Loucy (cell line): ENCODE measurements at regions not wholly inside any gene's neighbourhood (a gene's known extent, or its start where the extent isn't known, plus 50 kb on each side); places are given as distances from the start of the nearest gene placed in this dataset.

Source experiments
- EZH2phosphoT487 ChIP-seq: fragments of 200-600 bp; IDR thresholded peaks from 2 replicates; pipeline ENCODE4 v1.6.1; 2018; ENCODE audit warnings: antibody characterized with exemption, mild to moderate bottlenecking, moderate library complexity, borderline replicate concordance
- TF ChIP-seq, protein P1 (sequence below): fragments of 200-600 bp; sonication (generic); conservative IDR thresholded peaks from 2 replicates; pipeline ENCODE4 v1.5.1; 2014; ENCODE audit warnings: mild to moderate bottlenecking, antibody characterized with exemption, low read length

DNA sequence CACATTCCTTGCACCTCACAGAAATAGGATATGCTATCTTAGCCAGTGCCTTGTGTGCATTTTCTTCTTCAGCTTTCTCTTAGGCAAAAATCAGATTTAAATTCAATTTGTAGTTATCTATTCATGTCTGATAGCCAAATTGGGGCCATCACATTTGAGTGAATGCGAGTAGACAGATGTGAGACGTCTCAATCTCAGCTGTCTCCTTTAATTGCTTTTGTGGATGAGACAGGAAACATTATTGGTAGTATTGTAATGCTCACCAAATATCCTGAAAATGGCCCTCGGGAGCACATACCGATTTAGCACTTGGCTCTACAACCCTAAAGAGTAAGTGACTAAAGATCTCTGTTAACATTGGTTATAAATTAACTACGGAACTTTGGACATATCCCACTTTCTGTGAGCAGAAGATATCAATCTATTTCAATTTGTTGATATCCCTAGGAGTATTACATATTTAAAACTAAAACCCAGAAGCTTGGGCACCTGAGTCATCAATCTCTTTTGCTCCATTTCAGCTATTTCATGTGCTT, 1012.5 kb upstream of the TMEM132C start:
- TF ChIP-seq, protein P1, sequence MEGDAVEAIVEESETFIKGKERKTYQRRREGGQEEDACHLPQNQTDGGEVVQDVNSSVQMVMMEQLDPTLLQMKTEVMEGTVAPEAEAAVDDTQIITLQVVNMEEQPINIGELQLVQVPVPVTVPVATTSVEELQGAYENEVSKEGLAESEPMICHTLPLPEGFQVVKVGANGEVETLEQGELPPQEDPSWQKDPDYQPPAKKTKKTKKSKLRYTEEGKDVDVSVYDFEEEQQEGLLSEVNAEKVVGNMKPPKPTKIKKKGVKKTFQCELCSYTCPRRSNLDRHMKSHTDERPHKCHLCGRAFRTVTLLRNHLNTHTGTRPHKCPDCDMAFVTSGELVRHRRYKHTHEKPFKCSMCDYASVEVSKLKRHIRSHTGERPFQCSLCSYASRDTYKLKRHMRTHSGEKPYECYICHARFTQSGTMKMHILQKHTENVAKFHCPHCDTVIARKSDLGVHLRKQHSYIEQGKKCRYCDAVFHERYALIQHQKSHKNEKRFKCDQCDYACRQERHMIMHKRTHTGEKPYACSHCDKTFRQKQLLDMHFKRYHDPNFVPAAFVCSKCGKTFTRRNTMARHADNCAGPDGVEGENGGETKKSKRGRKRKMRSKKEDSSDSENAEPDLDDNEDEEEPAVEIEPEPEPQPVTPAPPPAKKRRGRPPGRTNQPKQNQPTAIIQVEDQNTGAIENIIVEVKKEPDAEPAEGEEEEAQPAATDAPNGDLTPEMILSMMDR, result no peak
- no peak for TF ChIP-seq EZH2phosphoT487
